Parathyroid adenoma (tissue), 2 donors: ENCODE measurements at regions not wholly inside any gene's neighbourhood (a gene's known extent, or its start where the extent isn't known, plus 50 kb on each side); places are given as distances from the start of the nearest gene placed in this dataset.

Experiments
- H2AFZ ChIP-seq: fragments of 300-600 bp; sonication (generic); one replicate; pipeline ENCODE4 v1.7.0; 2017; ENCODE audit warnings: antibody characterized with exemption, mild to moderate bottlenecking
- H3K27ac ChIP-seq: fragments of 300-600 bp; sonication (generic); one replicate; pipeline ENCODE4 v1.7.0; 2017
- H3K27me3 ChIP-seq: fragments of 300-600 bp; sonication (generic); one replicate; pipeline ENCODE4 v1.7.0; 2017; ENCODE audit warnings: low read length; ENCODE audit not compliant: control insufficient read depth, insufficient read depth
- H3K36me3 ChIP-seq: fragments of 300-600 bp; sonication (generic); one replicate; pipeline ENCODE4 v1.7.0; 2017; ENCODE audit warnings: low read length; ENCODE audit not compliant: control insufficient read depth, insufficient read depth
- H3K4me1 ChIP-seq: fragments of 300-600 bp; sonication (generic); one replicate; pipeline ENCODE4 v1.7.0; 2017; ENCODE audit warnings: control low read depth
- H3K4me2 ChIP-seq: fragments of 300-600 bp; sonication (generic); one replicate; pipeline ENCODE4 v1.7.0; 2017; ENCODE audit warnings: low read length
- H3K4me3 ChIP-seq: fragments of 300-600 bp; sonication (generic); one replicate; pipeline ENCODE4 v1.7.0; 2017; ENCODE audit warnings: low read depth, low read length
- H3K79me2 ChIP-seq: fragments of 300-600 bp; sonication (generic); one replicate; pipeline ENCODE4 v1.7.0; 2017; ENCODE audit warnings: control low read depth
- H3K9ac ChIP-seq: fragments of 300-600 bp; sonication (generic); one replicate; pipeline ENCODE4 v1.7.0; 2017; ENCODE audit warnings: mild to moderate bottlenecking
- H3K9me3 ChIP-seq: fragments of 300-600 bp; sonication (generic); one replicate; pipeline ENCODE4 v1.7.0; 2017; ENCODE audit warnings: low read length; ENCODE audit not compliant: control insufficient read depth
- CTCF ChIP-seq: fragments of 300-600 bp; sonication (generic); IDR thresholded peaks from one replicate; pipeline ENCODE4 v1.7.0; 2017; ENCODE audit warnings: antibody characterized with exemption, mild to moderate bottlenecking
- donor health status: primary hyperparathyroidism.

- no peak for TF ChIP-seq CTCF
- H3K36me3 ChIP-seq, result no peaks in the 10 kb centered on the region
- H3K27me3 ChIP-seq, result no peaks in the 10 kb centered on the region
- H3K9me3 ChIP-seq, result no peaks in the 10 kb centered on the region
- H3K27ac ChIP-seq, result no peak overlapping the region
- H3K4me2 ChIP-seq, result no peak overlapping the region
- no peaks in the 10 kb centered on the region for H3K4me1 ChIP-seq
- H3K9ac ChIP-seq, result no peak overlapping the region
- H2AFZ ChIP-seq, result no peak overlapping the region
- no peak overlapping the region for H3K4me3 ChIP-seq
- H3K79me2 ChIP-seq, result no peaks in the 10 kb centered on the region
These were observed 203.2 kb downstream of the TSHZ3 start for GRCh38 chr19:31146015-31146414.

GRCh38 chr19:31145007-31145406 lies 204.2 kb downstream of the TSHZ3 start:
- Histone ChIP-seq H3K4me2 (no peak overlapping the region), H3K79me2 (no peaks in the 10 kb centered on the region)

GRCh38 chr19:31144075-31144870 lies 205.0 kb downstream of the TSHZ3 start:
- H3K4me3 ChIP-seq, result no peak overlapping the region
- H3K27me3 ChIP-seq, result no peaks in the 10 kb centered on the region
- no peak for TF ChIP-seq CTCF
- no peaks in the 10 kb centered on the region for H3K79me2 ChIP-seq
- H3K4me1 ChIP-seq, result no peaks in the 10 kb centered on the region
- no peak overlapping the region for H2AFZ ChIP-seq
- H3K27ac ChIP-seq, result no peak overlapping the region
- H3K9me3 ChIP-seq, result no peaks in the 10 kb centered on the region
- no peaks in the 10 kb centered on the region for H3K36me3 ChIP-seq
- no peak overlapping the region for H3K4me2 ChIP-seq
- H3K9ac ChIP-seq, result no peak overlapping the region

More at GRCh38 chr19:31145007-31145406, 204.2 kb downstream of the TSHZ3 start:
- no peaks in the 10 kb centered on the region for H3K4me1 ChIP-seq
- no peak overlapping the region for H3K9ac ChIP-seq
- H3K36me3 ChIP-seq, result no peaks in the 10 kb centered on the region
- H3K4me3 ChIP-seq, result no peak overlapping the region
- H3K9me3 ChIP-seq, result no peaks in the 10 kb centered on the region
- H2AFZ ChIP-seq, result no peak overlapping the region
- TF ChIP-seq CTCF, result no peak
- no peak overlapping the region for H3K27ac ChIP-seq
- no peaks in the 10 kb centered on the region for H3K27me3 ChIP-seq

GRCh38 chr19:31141301-31141700 lies 207.9 kb downstream of the TSHZ3 start:
- Histone ChIP-seq H3K4me1 (no peaks in the 10 kb centered on the region), H3K9me3 (no peaks in the 10 kb centered on the region), H3K27ac (no peak overlapping the region), H2AFZ (no peak overlapping the region), H3K36me3 (no peaks in the 10 kb centered on the region), H3K9ac (no peak overlapping the region), H3K4me3 (no peak overlapping the region), H3K4me2 (no peak overlapping the region), H3K27me3 (no peaks in the 10 kb centered on the region), H3K79me2 (no peaks in the 10 kb centered on the region)
- no peak for TF ChIP-seq CTCF

- Histone ChIP-seq H3K36me3 (no peaks in the 10 kb centered on the region), H3K4me2 (no peak overlapping the region), H3K9ac (no peak overlapping the region), H3K27ac (no peak overlapping the region), H3K4me1 (no peaks in the 10 kb centered on the region), H3K4me3 (no peak overlapping the region), H2AFZ (no peak overlapping the region), H3K9me3 (no peaks in the 10 kb centered on the region), H3K79me2 (no peaks in the 10 kb centered on the region), H3K27me3 (no peaks in the 10 kb centered on the region)
- no peak for TF ChIP-seq CTCF
These were observed 208.5 kb downstream of the TSHZ3 start for GRCh38 chr19:31140717-31141116.
